GM19023 (cell line): ENCODE measurements at regions not wholly inside any gene's neighbourhood (a gene's known extent, or its start where the extent isn't known, plus 50 kb on each side); places are given as distances from the start of the nearest gene placed in this dataset.
"Not testable (repeated sequence)": the region's sequence is repeated elsewhere in the genome, so short reads cannot be mapped to it uniquely, and the experiment has no call there.

Experiments
- ATAC-seq: cut with Tn5 transposase; IDR thresholded peaks from one replicate; pipeline ENCODE4 v1.9.1; 2021; ENCODE audit warnings: mild to moderate bottlenecking, moderate library complexity; ENCODE audit not compliant: unreplicated experiment

DNA sequence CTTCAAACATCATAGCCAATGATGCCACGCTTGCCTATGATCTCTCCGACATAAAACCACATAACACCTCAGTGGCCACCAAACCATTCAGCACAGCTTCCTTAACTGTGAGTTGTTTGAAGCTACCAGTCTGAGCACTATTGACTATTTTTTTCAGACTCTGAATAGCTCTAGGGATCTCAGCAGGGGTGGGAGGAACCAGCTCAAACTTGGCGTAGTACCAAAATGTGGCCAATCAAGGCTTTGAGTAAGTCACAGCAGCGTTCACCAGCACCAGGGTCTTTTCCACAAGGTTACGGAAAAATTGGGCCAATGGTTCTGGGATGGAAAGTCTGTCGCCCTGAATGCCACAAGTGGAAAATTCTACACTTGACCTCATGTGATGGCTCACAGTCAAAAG lies 70.6 kb downstream of the SMPDL3A start:
- ATAC-seq = no peak

DNA sequence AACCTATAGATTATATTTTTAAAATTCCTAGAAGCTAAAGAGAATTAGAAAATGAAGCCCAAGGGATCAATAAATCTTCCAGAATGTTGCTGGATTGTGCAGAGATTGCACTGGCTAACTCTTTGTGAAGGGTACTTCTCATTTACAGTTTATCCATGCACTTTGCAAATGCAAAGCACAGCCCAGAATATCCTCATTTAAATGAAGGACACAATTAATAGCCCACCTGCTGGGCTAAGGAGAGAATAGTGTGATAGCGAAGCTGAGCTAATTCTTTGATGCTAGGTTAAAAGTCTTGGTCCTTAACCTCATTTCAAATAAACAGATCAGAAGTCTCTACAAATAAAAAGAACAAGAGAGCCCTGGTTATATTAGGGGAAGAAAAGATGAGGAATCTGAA lies 72.5 kb downstream of the SMPDL3A start:
- no peak for ATAC-seq

GRCh38 chr6:122868137-122868536 lies 79.1 kb downstream of the SMPDL3A start:
- ATAC-seq = no peak

DNA sequence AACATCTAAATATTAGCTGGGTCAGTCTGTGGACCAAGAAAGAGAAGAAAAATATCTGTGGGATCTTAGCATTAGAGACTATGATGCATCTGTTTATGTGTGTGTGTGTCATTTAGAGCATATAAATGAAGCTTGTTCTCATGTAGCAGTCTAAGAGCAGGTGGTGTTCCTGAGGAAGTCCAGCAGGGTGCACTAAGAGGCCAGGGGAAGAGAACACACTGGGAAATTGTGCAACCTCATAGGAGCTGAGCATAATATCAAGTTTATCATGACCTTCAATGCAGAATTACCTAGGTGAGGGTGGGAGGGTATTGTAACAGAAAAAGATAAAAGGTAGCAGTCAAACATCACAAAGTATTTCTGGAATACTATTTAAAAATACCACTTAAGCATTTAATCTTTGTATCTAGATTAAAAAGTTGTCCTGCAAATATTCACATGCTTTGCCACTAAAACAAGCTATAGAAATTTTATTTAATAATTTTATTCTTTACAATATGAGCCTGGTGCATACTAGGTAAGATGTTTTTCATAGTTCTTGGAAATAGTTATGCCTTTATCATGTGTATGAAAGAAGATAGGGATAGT lies 80.5 kb downstream of the SMPDL3A start:
- peak; percentile 66 for ATAC-seq

DNA sequence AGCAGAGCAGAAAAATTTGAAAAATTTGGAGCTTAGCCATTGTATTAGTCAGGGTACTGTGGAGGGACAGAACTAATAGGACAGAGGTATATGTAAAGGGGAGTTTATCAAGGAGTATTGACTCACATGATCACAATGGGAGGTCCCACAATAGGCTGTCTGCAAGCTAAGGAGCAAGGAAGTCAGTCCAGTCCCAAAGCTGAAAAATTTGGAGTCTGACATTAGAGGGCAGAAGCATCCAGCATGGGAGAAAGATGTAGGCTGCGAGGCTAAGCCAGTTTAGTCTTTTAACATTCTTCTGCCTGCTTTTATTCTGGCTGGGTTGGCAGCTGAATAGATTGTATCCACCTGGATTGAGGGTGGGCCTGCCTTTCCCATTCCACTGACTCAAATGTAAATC lies 82.0 kb downstream of the SMPDL3A start:
- ATAC-seq = no peak

DNA sequence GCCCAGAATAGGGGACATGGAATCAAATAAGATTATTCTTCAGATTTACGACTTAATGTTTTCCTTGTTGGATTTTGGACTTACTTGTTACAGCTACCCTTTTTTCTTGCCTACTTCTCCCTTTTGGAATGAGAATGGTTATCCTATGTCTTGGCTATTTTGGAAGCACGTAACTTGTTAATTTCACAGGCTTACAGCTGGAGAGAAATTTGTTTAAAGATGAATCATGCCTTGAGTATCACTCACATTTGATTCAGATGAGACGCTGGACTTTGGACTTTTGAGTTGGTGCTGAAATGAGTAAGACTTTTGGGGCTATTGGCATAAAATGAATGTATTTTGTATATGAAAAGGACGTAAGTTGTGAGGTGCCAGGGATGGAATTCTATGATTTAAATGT lies 83.3 kb downstream of the SMPDL3A start:
- peak; percentile 75 for ATAC-seq

DNA sequence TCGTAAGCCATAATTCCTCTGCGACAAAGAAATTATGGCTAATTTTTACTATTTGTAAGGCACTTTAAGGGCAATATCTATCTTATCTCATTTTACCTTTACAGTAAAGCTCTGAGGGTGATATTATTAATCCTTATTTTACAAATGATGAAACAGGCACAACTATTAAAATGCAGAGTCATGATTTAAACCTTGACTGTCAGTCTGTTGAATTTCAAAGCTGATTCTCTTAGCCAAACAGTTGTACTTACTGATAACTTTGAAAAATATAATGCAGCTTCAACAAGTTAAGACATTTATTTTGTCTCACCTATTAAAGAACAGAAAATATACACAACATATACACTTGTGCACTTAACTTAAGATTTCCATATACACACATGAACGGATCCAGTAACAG lies 88.2 kb downstream of the SMPDL3A start:
- no peak for ATAC-seq

DNA sequence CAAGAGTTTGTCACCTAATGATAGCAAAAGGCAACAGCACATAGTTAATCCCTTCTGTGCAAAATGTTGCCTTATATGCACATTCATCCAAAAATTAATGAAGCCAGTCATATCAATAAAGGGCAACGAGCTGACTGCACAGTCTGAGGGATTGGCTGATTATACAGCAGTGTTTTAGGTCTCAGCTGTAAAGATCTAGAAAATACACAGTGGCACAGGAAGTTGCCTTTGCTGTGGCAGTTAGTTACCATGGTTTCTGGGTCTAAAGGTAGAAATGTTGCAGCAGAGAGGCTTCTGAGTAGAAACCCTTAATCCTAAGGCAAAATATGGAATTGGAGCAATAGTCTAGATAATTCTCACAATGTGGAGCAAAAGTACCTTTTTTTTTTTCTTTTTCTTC lies 89.7 kb downstream of the SMPDL3A start:
- ATAC-seq = no peak

DNA sequence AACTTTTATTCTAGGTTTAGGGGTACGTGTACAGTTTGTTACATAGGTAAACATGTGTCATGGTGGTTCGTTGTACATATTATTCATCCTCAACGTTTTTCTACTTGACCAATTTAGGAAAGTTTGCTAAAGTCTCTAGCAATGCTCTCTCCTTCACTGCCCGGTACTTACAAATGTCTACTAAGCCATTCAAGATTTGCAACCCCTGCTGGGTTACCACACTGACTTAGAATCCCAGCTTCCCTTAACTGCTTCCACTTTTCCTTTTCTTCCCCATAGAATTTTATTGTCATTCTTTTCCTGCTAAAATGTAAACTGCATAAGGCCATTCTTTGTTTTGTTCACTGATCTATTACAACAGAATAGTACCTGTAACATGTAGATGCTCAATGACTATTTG lies 97.4 kb downstream of the SMPDL3A start:
- no peak for ATAC-seq

GRCh38 chr6:122887941-122888340 lies 98.9 kb downstream of the SMPDL3A start:
- no peak for ATAC-seq

DNA sequence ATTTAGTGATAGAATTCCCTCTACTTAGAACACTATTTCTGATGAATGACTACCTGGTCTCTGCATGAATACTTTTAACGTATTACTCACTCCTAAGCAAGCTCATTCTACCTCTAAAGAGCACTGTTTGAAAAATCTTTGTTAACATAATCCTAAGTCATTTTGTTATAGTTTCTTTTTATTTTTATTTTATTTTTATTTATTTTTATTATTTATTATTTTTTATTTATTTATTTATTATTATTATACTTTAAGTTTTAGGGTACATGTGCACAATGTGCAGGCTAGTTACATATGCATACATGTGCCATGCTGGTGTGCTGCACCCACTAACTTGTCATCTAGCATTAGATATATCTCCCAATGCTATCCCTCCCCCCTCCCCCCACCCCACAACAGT lies 99.6 kb downstream of the SMPDL3A start:
- not testable (repeated sequence) for ATAC-seq

DNA sequence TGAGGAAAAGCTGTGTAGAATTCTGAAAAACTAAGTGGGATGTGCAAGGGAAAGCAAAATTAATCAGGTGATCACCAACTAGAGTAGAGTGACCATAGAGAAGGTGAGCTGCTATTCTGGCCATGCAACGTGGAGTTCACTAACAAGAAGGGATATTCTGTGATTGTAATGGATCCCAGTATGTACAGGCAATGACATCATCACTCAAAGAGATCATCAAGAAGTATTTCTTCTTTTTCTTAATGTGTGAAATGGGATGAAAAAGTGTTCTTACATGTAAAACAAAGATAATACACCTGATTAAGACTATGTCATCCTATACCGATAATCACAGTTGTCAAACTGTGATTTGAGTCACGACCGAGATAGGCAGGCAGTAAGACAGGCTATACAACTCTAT lies 101.2 kb downstream of the SMPDL3A start:
- no peak for ATAC-seq

- no peak for ATAC-seq
Observed at GRCh38 chr6:122894791-122895190, 101.2 kb upstream of the CLVS2 start.

DNA sequence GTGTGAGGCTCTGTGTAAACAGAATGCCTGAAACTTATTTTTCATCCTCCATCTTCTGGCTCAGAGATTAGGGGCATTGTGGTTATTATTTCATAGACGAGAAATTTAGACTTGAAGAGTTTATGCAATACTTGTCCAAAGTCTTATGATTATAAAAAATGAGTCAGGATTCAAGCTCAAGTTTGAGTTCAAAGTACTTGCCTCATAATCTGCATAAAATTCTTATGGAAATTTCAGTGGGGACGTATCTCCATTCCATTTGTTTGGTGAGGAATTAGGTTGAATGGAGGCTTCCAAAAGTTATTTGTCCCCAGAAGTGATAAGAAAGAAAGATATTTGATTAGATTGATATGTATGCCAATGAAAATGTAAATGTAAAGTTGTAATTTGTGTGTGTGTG lies 93.7 kb upstream of the CLVS2 start:
- no peak for ATAC-seq

GRCh38 chr6:122903266-122903915 lies 92.6 kb upstream of the CLVS2 start:
- no peak for ATAC-seq

- no peak for ATAC-seq
Observed at GRCh38 chr6:122904166-122904565, 91.9 kb upstream of the CLVS2 start.

DNA sequence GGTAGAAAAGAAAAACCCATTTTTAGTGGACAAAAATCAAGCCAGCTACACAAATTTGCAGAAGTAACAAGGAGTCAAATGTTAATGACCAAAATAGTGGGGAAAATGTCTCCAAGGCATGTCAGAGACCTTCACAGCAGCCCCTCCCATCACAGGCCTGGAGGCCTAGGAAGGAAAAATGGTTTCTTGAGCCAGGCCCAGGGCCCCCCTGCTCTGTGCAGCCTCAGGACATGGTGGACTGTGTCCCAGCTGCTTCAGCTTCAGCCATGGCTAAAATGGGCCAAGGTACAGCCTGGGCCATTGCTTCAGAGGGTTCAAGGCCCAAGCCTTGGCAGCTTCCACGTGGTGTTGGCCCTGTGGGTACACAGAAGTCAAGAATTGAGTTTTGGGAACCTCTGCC lies 82.5 kb upstream of the CLVS2 start:
- ATAC-seq = no peak

GRCh38 chr6:122918714-122919113 lies 77.3 kb upstream of the CLVS2 start:
- no peak for ATAC-seq

DNA sequence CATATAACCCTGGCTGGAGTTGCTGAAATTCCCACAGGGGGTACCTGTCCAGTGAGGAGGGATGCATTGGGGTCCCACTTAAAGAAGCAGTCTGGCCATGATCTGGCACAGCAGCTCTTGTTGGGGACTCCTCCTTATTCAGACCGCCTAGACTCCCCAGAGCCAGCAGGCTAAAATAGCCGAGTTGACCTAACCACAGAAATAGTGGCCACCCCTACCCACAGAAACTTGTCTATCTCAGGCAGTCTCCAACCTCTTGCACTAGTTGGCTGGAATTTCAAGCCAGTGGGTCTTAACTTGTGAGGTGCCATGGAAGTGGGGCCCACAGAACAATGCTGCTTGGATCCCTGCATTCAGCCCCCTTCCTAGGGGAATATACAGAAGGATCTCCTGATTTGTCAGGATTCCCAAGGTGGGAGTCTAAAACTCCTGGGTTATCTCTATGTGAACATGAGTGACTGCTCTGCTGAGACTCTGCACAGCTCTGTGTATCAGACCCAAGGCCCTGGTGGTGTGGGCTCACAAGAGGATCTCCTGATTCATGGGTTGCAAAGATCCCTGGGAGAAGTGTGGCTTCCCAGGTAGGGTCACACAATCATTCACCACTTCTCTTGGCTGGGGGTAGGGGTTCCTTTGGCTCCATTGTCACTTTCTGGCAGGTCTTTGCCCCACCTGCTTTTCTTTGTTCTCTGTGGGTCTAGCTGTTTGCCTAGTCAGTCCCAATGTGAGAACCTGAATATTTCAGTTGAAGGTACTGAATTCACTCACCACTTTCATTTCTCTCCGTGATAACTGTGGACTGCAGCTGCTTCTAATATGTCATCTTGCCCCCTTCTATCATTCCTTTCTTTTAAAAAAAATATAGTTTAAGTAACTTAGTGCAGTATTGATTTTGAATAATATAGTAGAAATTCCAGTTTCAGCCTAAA lies 65.5 kb upstream of the CLVS2 start:
- ATAC-seq = peak; percentile 80

DNA sequence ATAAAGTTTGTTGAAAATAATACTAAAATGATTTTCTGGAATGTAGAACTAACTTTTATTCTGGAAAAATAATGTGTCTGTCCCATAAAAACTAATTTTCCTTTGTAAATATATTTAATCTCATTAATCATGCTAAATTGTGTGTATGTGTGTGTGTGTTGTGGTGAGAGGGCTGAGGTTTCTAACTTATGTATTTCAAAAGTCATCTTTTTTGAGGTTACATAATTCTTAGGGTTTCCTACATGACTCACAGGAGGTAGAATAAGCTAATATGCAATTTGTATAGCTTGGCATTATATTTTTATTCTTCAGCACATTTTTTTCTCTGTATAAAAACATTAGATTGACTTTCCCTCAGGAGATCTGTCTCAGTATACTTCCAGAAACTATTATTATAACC lies 64.1 kb upstream of the CLVS2 start:
- ATAC-seq = no peak

GRCh38 chr6:122944936-122945335 lies 51.1 kb upstream of the CLVS2 start:
- ATAC-seq = not testable (repeated sequence)
